ENCODE measurements at regions not wholly inside any gene's neighbourhood (a gene's known extent, or its start where the extent isn't known, plus 50 kb on each side); places are given as distances from the start of the nearest gene placed in this dataset.

DNA sequence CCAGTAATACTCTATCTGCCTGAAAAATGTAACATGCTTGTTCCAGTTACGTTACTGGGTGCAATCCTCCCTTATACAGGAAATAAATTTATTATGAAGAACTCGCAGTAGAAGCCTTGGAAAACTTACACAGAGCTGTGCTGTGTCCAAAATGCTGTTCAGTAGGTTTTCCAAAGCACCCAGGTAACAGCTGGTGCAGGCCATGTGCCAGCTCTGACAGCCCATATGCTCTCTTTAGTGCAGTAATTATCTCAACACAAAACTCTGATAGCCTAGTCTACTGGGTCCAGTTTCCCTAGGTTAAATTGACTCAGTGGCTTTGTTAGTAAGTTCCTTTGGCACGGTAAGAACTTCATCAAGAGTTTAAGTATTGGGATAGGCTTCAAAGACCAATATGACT lies 120.7 kb upstream of the OBI1 start:
- Histone ChIP-seq H3K27ac (ENCODE audit: low read depth) (no peak overlapping the region), H3K4me3 (ENCODE audit: low read depth, low read length) (no peak overlapping the region), H3K36me3 (ENCODE audit: insufficient read depth) (no peaks in the 10 kb centered on the region), H3K4me1 (ENCODE audit: insufficient read depth) (no peaks in the 10 kb centered on the region)
- WGBS = 71% methylated on average over 3 of the region's 3 CpGs
- DNase-seq (ENCODE audit: extremely low spot score) = no peak

DNA sequence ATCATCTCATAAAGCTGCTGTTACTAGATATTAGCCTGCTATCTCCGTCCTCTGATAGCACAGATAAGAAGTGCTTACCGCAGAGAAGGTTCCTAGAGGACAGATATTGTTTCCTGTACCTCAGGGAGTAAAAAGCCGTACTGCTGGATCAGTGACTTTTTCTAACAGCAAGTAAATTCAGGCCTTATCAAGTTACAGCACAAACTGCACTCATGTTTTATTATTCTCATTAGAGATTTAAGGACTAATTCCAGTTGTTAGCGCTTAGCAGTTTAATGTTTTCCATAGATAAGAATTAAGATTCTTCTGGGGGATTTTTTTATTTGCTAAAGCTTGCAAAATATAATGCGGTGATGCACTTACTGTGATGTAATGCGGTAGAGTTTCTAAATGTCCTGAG lies 119.0 kb upstream of the OBI1 start:
- H3K4me3 ChIP-seq (ENCODE audit: low read depth, low read length) = no peak overlapping the region

GRCh38 chr13:78777396-78777795 lies 118.4 kb upstream of the OBI1 start:
- H3K27ac ChIP-seq (ENCODE audit: low read depth) = no peak overlapping the region
- 49% methylated on average over 4 of the region's 4 CpGs for WGBS
- no peak for DNase-seq (ENCODE audit: extremely low spot score)
- H3K4me1 ChIP-seq (ENCODE audit: insufficient read depth) = no peaks in the 10 kb centered on the region
- no peak overlapping the region for H3K4me3 ChIP-seq (ENCODE audit: low read depth, low read length)
- no peaks in the 10 kb centered on the region for H3K36me3 ChIP-seq (ENCODE audit: insufficient read depth)

More for the DNA sequence above, 119.0 kb upstream of the OBI1 start:
- Histone ChIP-seq H3K36me3 (ENCODE audit: insufficient read depth) (no peaks in the 10 kb centered on the region), H3K27ac (ENCODE audit: low read depth) (no peak overlapping the region), H3K4me1 (ENCODE audit: insufficient read depth) (no peaks in the 10 kb centered on the region)
- WGBS = 35% methylated on average over 6 of the region's 6 CpGs
- DNase-seq (ENCODE audit: extremely low spot score) = no peak

- Histone ChIP-seq H3K27ac (ENCODE audit: low read depth) (no peak overlapping the region), H3K4me3 (ENCODE audit: low read depth, low read length) (no peak overlapping the region), H3K36me3 (ENCODE audit: insufficient read depth) (no peaks in the 10 kb centered on the region), H3K4me1 (ENCODE audit: insufficient read depth) (no peaks in the 10 kb centered on the region)
- DNase-seq (ENCODE audit: extremely low spot score) = no peak
Measured at GRCh38 chr13:78772933-78773332, 114.0 kb upstream of the OBI1 start.

- no peak overlapping the region for H3K4me3 ChIP-seq (ENCODE audit: low read depth, low read length)
- 94% methylated on average over 1 of the region's 1 CpG for WGBS
- H3K4me1 ChIP-seq (ENCODE audit: insufficient read depth) = no peaks in the 10 kb centered on the region
- H3K36me3 ChIP-seq (ENCODE audit: insufficient read depth) = no peaks in the 10 kb centered on the region
- H3K27ac ChIP-seq (ENCODE audit: low read depth) = no peak overlapping the region
- DNase-seq (ENCODE audit: extremely low spot score) = no peak
Measured at GRCh38 chr13:78770601-78771000, 111.6 kb upstream of the OBI1 start.

GRCh38 chr13:78768950-78769349 lies 110.0 kb upstream of the OBI1 start:
- H3K36me3 ChIP-seq (ENCODE audit: insufficient read depth) = no peaks in the 10 kb centered on the region
- H3K27ac ChIP-seq (ENCODE audit: low read depth) = no peak overlapping the region
- DNase-seq (ENCODE audit: extremely low spot score) = no peak
- WGBS = 86% methylated on average over 1 of the region's 1 CpG
- no peaks in the 10 kb centered on the region for H3K4me1 ChIP-seq (ENCODE audit: insufficient read depth)
- no peak overlapping the region for H3K4me3 ChIP-seq (ENCODE audit: low read depth, low read length)

DNA sequence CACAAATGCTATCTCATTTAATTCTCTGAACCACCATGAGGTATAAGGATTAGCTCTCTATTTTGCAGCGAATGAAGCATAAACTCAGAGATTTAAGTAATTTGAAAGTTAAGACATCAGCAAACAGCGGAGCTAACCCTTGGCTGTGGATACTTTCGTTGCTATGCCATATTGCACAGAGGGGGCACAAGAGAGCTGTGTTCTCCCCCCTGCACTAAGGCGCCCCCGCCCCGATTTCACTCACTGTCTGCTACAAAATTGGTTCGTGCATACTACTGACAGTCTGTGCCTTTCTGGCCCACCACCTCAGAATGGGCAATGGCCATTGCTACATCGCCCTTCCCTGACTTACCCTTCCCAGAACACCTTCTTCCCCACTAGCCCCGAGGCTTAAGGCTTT lies 105.7 kb upstream of the OBI1 start:
- Histone ChIP-seq H3K4me1 (ENCODE audit: insufficient read depth) (no peaks in the 10 kb centered on the region), H3K36me3 (ENCODE audit: insufficient read depth) (no peaks in the 10 kb centered on the region), H3K27ac (ENCODE audit: low read depth) (no peak overlapping the region), H3K4me3 (ENCODE audit: low read depth, low read length) (no peak overlapping the region)
- 74% methylated on average over 9 of the region's 9 CpGs for WGBS
- no peak for DNase-seq (ENCODE audit: extremely low spot score)

- WGBS = 60% methylated on average over 2 of the region's 2 CpGs
- no peaks in the 10 kb centered on the region for H3K36me3 ChIP-seq (ENCODE audit: insufficient read depth)
- DNase-seq (ENCODE audit: extremely low spot score) = no peak
- H3K4me3 ChIP-seq (ENCODE audit: low read depth, low read length) = no peak overlapping the region
- H3K4me1 ChIP-seq (ENCODE audit: insufficient read depth) = no peaks in the 10 kb centered on the region
- no peak overlapping the region for H3K27ac ChIP-seq (ENCODE audit: low read depth)
Measured at GRCh38 chr13:78762825-78763224, 103.9 kb upstream of the OBI1 start.

DNA sequence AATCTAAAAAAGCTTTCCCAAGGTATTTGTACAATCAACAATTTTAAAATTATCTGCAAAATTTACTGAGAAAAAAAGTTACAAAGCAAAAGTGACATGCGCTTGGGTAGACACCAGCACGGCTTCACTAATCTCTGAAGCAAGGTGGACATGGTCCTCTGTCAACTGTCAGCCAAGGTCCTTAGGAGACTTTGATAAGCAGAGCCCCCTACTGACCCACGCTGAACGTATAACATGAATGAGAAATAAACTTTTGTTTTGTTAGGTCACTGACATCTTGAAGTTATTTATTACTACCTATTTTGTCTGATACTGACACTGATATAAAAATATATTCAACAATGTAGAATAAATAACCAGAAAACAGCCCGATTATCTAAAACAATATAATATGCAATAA lies 100.7 kb upstream of the OBI1 start:
- Histone ChIP-seq H3K36me3 (ENCODE audit: insufficient read depth) (no peaks in the 10 kb centered on the region), H3K4me3 (ENCODE audit: low read depth, low read length) (no peak overlapping the region), H3K27ac (ENCODE audit: low read depth) (no peak overlapping the region), H3K4me1 (ENCODE audit: insufficient read depth) (no peaks in the 10 kb centered on the region)
- 76% methylated on average over 5 of the region's 5 CpGs for WGBS
- no peak for DNase-seq (ENCODE audit: extremely low spot score)

- Histone ChIP-seq H3K4me1 (ENCODE audit: insufficient read depth) (no peaks in the 10 kb centered on the region), H3K27ac (ENCODE audit: low read depth) (no peak overlapping the region), H3K36me3 (ENCODE audit: insufficient read depth) (no peaks in the 10 kb centered on the region), H3K4me3 (ENCODE audit: low read depth, low read length) (no peak overlapping the region)
- 80% methylated on average over 4 of the region's 4 CpGs for WGBS
- DNase-seq (ENCODE audit: extremely low spot score) = no peak
Measured at GRCh38 chr13:78758549-78758948, 99.6 kb upstream of the OBI1 start.

GRCh38 chr13:78753435-78753834 lies 94.5 kb upstream of the OBI1 start:
- DNase-seq (ENCODE audit: extremely low spot score) = no peak
- Histone ChIP-seq H3K4me1 (ENCODE audit: insufficient read depth) (no peaks in the 10 kb centered on the region), H3K4me3 (ENCODE audit: low read depth, low read length) (no peak overlapping the region), H3K36me3 (ENCODE audit: insufficient read depth) (no peaks in the 10 kb centered on the region), H3K27ac (ENCODE audit: low read depth) (no peak overlapping the region)
- WGBS = 33% methylated on average over 1 of the region's 1 CpG

GRCh38 chr13:78750735-78751134 lies 91.8 kb upstream of the OBI1 start:
- DNase-seq (ENCODE audit: extremely low spot score) = no peak
- Histone ChIP-seq H3K4me3 (ENCODE audit: low read depth, low read length) (no peak overlapping the region), H3K4me1 (ENCODE audit: insufficient read depth) (no peaks in the 10 kb centered on the region), H3K27ac (ENCODE audit: low read depth) (no peak overlapping the region), H3K36me3 (ENCODE audit: insufficient read depth) (no peaks in the 10 kb centered on the region)
- WGBS = 96% methylated on average over 2 of the region's 2 CpGs

DNA sequence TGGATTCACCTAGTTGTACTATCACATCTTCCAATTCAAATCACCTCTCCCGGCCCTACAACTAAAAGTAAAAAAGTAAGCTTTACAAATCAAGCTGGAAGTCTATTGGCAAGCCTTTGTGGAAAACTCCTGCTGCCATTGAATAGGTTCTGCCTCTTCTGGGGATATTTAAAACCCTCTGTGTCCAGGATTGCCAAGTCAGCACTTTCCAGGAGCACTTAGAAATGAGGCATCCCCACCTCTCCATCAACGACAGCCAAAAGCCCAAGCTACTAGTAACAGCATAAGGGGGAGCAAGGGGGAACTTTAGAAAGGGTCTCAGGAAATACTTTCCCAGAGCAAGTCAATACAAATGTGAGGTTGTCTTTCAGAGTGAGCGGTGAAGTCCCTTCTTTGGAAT lies 85.0 kb upstream of the OBI1 start:
- WGBS = 75% methylated on average over 3 of the region's 3 CpGs
- H3K27ac ChIP-seq (ENCODE audit: low read depth) = no peak overlapping the region
- no peak for DNase-seq (ENCODE audit: extremely low spot score)
- H3K4me1 ChIP-seq (ENCODE audit: insufficient read depth) = no peaks in the 10 kb centered on the region
- no peaks in the 10 kb centered on the region for H3K36me3 ChIP-seq (ENCODE audit: insufficient read depth)
- no peak overlapping the region for H3K4me3 ChIP-seq (ENCODE audit: low read depth, low read length)

DNA sequence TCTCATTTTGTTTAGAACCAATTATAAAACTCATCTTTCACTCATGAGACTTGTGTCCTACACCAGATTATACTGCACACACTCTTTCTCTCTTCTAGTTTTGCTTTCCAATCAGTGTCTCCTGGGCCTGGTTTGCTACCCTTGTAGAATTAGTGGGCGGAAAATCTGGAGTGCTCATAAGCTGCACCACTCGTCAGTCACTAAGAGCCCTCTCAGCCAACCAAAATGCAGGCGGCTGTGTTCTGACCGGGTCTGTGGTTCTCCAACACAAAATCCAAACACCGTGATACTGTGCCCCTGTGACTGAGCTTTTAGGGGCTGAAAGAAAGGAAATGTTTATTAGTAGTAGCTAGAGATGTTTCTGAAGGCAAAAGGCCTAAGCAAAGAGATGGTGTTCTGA lies 83.7 kb upstream of the OBI1 start:
- Histone ChIP-seq H3K4me1 (ENCODE audit: insufficient read depth) (no peaks in the 10 kb centered on the region), H3K36me3 (ENCODE audit: insufficient read depth) (no peaks in the 10 kb centered on the region), H3K4me3 (ENCODE audit: low read depth, low read length) (no peak overlapping the region), H3K27ac (ENCODE audit: low read depth) (no peak overlapping the region)
- WGBS = 60% methylated on average over 5 of the region's 5 CpGs
- DNase-seq (ENCODE audit: extremely low spot score) = no peak

- H3K4me1 ChIP-seq (ENCODE audit: insufficient read depth) = no peaks in the 10 kb centered on the region
- H3K4me3 ChIP-seq (ENCODE audit: low read depth, low read length) = no peak overlapping the region
- no peak overlapping the region for H3K27ac ChIP-seq (ENCODE audit: low read depth)
- DNase-seq (ENCODE audit: extremely low spot score) = no peak
- no peaks in the 10 kb centered on the region for H3K36me3 ChIP-seq (ENCODE audit: insufficient read depth)
Measured at GRCh38 chr13:78736142-78736541, 77.2 kb upstream of the OBI1 start.
